Mesothelial cell of epicardium (in vitro differentiated cells): ENCODE measurements at regions not wholly inside any gene's neighbourhood (a gene's known extent, or its start where the extent isn't known, plus 50 kb on each side); places are given as distances from the start of the nearest gene placed in this dataset.
A peak's percentile ranks its signal among the peaks of the same experiment; 100 is the strongest.
"Not testable (repeated sequence)": the region's sequence is repeated elsewhere in the genome, so short reads cannot be mapped to it uniquely, and the experiment has no call there.

Source experiments
- DNase-seq, 2 experiments: peaks; one replicate each; pipeline ENCODE4 v3.0.0; 2021; ENCODE audit warnings: low spot score in 2 of 2; ENCODE audit not compliant: unreplicated experiment in 2 of 2
- H3K27ac Mint-ChIP-seq: 2 replicates; pipeline ENCODE4 v1.8.0; 2021; ENCODE audit warnings: mixed read lengths
- H3K27me3 Mint-ChIP-seq: 2 replicates; pipeline ENCODE4 v1.8.0; 2021; ENCODE audit warnings: low read depth, mixed read lengths
- H3K36me3 Mint-ChIP-seq: 2 replicates; pipeline ENCODE4 v1.8.0; 2021; ENCODE audit warnings: mixed read lengths
- H3K4me1 Mint-ChIP-seq: 2 replicates; pipeline ENCODE4 v1.8.0; 2021; ENCODE audit warnings: mixed read lengths
- H3K4me3 Mint-ChIP-seq: 2 replicates; pipeline ENCODE4 v1.8.0; 2021; ENCODE audit warnings: mild to moderate bottlenecking, moderate library complexity, mixed read lengths
- H3K9me3 Mint-ChIP-seq: 2 replicates; pipeline ENCODE4 v1.8.0; 2021; ENCODE audit warnings: mixed read lengths
- CTCF ChIP-seq: fragments of 200-600 bp; sonication (generic); IDR thresholded peaks from one replicate; pipeline ENCODE4 v1.5.0; 2021; ENCODE audit warnings: antibody characterized with exemption; ENCODE audit not compliant: unreplicated experiment

GRCh38 chr4:33722800-33723516, 2521.4 kb downstream of the ARAP2 start:
- TF ChIP-seq CTCF = no peak
- H3K4me3 Mint-ChIP-seq = no peak overlapping the region
- H3K27ac Mint-ChIP-seq = no peak overlapping the region
- H3K9me3 Mint-ChIP-seq = peaks cover under 1% of the 10 kb centered on the region
- DNase-seq = no peak
- no peaks in the 10 kb centered on the region for H3K27me3 Mint-ChIP-seq
- no peaks in the 10 kb centered on the region for H3K36me3 Mint-ChIP-seq
- peaks cover 9% of the 10 kb centered on the region for H3K4me1 Mint-ChIP-seq

GRCh38 chr4:33724685-33725084, 2519.6 kb downstream of the ARAP2 start:
- Mint-ChIP-seq H3K27ac (no peak overlapping the region), H3K4me1 (peaks cover 9% of the 10 kb centered on the region), H3K27me3 (no peaks in the 10 kb centered on the region), H3K4me3 (no peak overlapping the region), H3K36me3 (no peaks in the 10 kb centered on the region), H3K9me3 (peaks cover 9% of the 10 kb centered on the region)
- no peak for TF ChIP-seq CTCF
- DNase-seq = no peak

- DNase-seq = no peak
- no peaks in the 10 kb centered on the region for H3K27me3 Mint-ChIP-seq
- H3K27ac Mint-ChIP-seq = no peak overlapping the region
- peaks cover 9% of the 10 kb centered on the region for H3K4me1 Mint-ChIP-seq
- H3K4me3 Mint-ChIP-seq = no peak overlapping the region
- no peak for TF ChIP-seq CTCF
- no peaks in the 10 kb centered on the region for H3K36me3 Mint-ChIP-seq
- H3K9me3 Mint-ChIP-seq = peaks cover 16% of the 10 kb centered on the region
These were observed 2518.5 kb downstream of the ARAP2 start for GRCh38 chr4:33725861-33726260.

- peaks cover 18% of the 10 kb centered on the region for H3K4me1 Mint-ChIP-seq
- no peak for DNase-seq
- H3K4me3 Mint-ChIP-seq = no peak overlapping the region
- H3K27me3 Mint-ChIP-seq = no peaks in the 10 kb centered on the region
- peaks cover 2% of the 10 kb centered on the region for H3K36me3 Mint-ChIP-seq
- H3K9me3 Mint-ChIP-seq = peaks cover 35% of the 10 kb centered on the region
- no peak for TF ChIP-seq CTCF
- H3K27ac Mint-ChIP-seq = no peak overlapping the region
These were observed 2506.6 kb downstream of the ARAP2 start for GRCh38 chr4:33737726-33738125.

GRCh38 chr4:33739884-33740632, 2504.3 kb downstream of the ARAP2 start:
- DNase-seq = no peak
- Mint-ChIP-seq H3K4me3 (no peak overlapping the region), H3K27me3 (no peaks in the 10 kb centered on the region), H3K27ac (peak overlapping the region; percentile 37), H3K4me1 (peaks cover 18% of the 10 kb centered on the region), H3K9me3 (peaks cover 31% of the 10 kb centered on the region), H3K36me3 (peaks cover 6% of the 10 kb centered on the region)
- TF ChIP-seq CTCF = no peak

- H3K36me3 Mint-ChIP-seq, H3K4me3 Mint-ChIP-seq, DNase-seq, H3K27me3 Mint-ChIP-seq: not testable (repeated sequence)
- H3K27ac Mint-ChIP-seq = peak overlapping the region; percentile 52
- H3K9me3 Mint-ChIP-seq = peaks cover 39% of the 10 kb centered on the region
- peaks cover 18% of the 10 kb centered on the region for H3K4me1 Mint-ChIP-seq
These were observed 2503.4 kb downstream of the ARAP2 start for GRCh38 chr4:33740871-33741270.
